Gastroesophageal sphincter (tissue), 3 donors: ENCODE measurements at regions not wholly inside any gene's neighbourhood (a gene's known extent, or its start where the extent isn't known, plus 50 kb on each side); places are given as distances from the start of the nearest gene placed in this dataset.

ENCODE experiments used
- POLR2A ChIP-seq, 2 donors: fragments of 450-650 bp; IDR thresholded peaks; one replicate each; pipeline ENCODE4 v1.6.1; 2017; ENCODE audit warnings: antibody characterized with exemption in 2 of 2, mild to moderate bottlenecking in 2 of 2, moderate library complexity in 1 of 2
- TF ChIP-seq, protein P1 (sequence below), 4 experiments: fragments of 200-600 bp in 2 of 4; fragments of 450-650 bp in 2 of 4; sonication (generic) in 1 of 4; IDR thresholded peaks; one replicate each; pipeline ENCODE4 v1.5.1; 2017 to 2019; ENCODE audit warnings: antibody characterized with exemption in 4 of 4, mild to moderate bottlenecking in 2 of 4, moderate library complexity in 2 of 4

GRCh38 chrX:147533426-147533825 lies 378.3 kb upstream of the FMR1 start:
- TF ChIP-seq, protein P1, sequence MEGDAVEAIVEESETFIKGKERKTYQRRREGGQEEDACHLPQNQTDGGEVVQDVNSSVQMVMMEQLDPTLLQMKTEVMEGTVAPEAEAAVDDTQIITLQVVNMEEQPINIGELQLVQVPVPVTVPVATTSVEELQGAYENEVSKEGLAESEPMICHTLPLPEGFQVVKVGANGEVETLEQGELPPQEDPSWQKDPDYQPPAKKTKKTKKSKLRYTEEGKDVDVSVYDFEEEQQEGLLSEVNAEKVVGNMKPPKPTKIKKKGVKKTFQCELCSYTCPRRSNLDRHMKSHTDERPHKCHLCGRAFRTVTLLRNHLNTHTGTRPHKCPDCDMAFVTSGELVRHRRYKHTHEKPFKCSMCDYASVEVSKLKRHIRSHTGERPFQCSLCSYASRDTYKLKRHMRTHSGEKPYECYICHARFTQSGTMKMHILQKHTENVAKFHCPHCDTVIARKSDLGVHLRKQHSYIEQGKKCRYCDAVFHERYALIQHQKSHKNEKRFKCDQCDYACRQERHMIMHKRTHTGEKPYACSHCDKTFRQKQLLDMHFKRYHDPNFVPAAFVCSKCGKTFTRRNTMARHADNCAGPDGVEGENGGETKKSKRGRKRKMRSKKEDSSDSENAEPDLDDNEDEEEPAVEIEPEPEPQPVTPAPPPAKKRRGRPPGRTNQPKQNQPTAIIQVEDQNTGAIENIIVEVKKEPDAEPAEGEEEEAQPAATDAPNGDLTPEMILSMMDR (IDR thresholded peaks at IDR 0.05) = no peak
- no peak for TF ChIP-seq POLR2A (IDR thresholded peaks at IDR 0.05)
